Fibroblast of villous mesenchyme (primary cell): ENCODE measurements at regions not wholly inside any gene's neighbourhood (a gene's known extent, or its start where the extent isn't known, plus 50 kb on each side); places are given as distances from the start of the nearest gene placed in this dataset. TPM values are rescaled to one million over a fixed set of nuclear protein-coding genes. Genes with fewer than 3 reads are reported as not detected.

Experiments used
- DNase-seq: peaks from one replicate; pipeline ENCODE4 v3.0.0-alpha.2; 2010; ENCODE audit warnings: low read depth
- H3K4me3 ChIP-seq: 2 replicates; pipeline ENCODE4 v1.5.1; 2011; ENCODE audit warnings: low read depth, mild to moderate bottlenecking, low read length
- small RNA-seq: library from RNA; depleted of rRNA; stranded (forward); fragments of <200 nt; gene quantifications from one replicate; pipeline ENCODE3, GENCODE V24; 2012
- TF ChIP-seq, protein P1 (sequence below): IDR thresholded peaks from 2 replicates; pipeline ENCODE4 v1.5.1; 2012; ENCODE audit warnings: low read depth, mild to moderate bottlenecking, low read length; ENCODE audit not compliant: insufficient read depth

DNA sequence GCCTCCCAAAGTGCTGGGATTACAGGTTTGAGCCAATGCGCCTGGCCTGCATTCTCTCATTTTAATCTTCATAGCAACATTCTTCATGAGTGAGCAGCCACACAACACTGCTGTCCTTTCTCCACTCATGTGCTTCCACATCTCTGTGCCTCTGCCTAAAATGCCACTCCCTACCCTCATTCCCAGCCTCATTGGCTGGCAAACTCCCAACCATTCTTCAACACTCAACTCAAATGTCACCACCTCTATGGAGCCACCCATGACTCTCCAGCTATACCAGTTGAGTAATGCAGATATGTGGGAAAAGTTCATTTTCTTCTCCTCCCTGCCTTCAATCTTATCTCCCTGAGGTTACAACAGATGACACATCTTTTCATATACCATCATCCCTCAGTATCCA lies 53.9 kb upstream of the ZC3H12A start:
- TF ChIP-seq, protein P1, sequence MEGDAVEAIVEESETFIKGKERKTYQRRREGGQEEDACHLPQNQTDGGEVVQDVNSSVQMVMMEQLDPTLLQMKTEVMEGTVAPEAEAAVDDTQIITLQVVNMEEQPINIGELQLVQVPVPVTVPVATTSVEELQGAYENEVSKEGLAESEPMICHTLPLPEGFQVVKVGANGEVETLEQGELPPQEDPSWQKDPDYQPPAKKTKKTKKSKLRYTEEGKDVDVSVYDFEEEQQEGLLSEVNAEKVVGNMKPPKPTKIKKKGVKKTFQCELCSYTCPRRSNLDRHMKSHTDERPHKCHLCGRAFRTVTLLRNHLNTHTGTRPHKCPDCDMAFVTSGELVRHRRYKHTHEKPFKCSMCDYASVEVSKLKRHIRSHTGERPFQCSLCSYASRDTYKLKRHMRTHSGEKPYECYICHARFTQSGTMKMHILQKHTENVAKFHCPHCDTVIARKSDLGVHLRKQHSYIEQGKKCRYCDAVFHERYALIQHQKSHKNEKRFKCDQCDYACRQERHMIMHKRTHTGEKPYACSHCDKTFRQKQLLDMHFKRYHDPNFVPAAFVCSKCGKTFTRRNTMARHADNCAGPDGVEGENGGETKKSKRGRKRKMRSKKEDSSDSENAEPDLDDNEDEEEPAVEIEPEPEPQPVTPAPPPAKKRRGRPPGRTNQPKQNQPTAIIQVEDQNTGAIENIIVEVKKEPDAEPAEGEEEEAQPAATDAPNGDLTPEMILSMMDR: no peak
- no peak overlapping the region for H3K4me3 ChIP-seq
- DNase-seq: no peak

DNA sequence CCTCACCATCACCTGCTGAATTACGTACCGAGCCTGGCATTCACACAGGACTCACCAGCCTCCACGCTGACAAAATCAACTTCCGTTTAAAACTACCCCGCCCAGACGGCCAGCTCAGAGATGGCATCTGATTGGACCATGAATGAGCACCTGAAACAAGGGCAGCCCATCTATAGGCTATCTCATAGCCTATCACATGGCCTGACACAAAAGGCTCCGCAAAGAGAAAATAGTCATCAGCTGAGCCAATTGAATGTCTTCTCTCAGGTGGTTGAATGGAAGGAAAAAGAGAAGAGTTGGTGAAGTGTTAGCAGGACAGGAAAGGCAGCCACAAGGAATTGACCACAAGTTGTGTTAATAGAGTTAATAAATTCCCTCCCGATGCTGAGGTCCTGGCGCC lies 50.6 kb upstream of the ZC3H12A start:
- DNase-seq: no peak
- TF ChIP-seq, protein P1: no peak
- H3K4me3 ChIP-seq: no peak overlapping the region

DNA sequence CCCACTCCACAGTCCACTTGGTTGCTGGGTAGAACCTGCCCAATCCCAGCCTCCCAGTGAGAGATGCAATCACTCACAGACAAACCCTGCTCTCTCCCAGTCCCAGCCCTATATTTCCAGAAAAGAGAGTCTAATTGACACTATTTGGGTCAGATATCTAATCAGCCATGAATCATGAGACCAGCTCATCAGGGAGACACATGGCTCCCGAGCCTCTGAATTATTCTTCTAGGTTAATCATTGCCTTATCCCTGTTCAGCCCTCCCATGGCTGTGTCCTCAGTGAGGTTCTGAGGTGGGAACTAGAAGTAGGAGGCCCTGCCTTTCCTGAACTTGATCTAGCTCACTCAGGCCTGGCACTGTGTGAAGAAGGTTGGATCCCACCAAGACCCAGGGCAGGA lies 49.9 kb upstream of the ZC3H12A start:
- DNase-seq: no peak
- no peak overlapping the region for H3K4me3 ChIP-seq
- TF ChIP-seq, protein P1: no peak

Small RNA genes in the stretch of these regions (small RNA-seq; reads per million reads assigned to genes)
- gene MIR4255 (not detected), gene RNA5SP43 (not detected), gene RNU6-636P (not detected), gene RPS29P6 (not detected)
